Panc1 (cell line): ENCODE measurements at regions not wholly inside any gene's neighbourhood (a gene's known extent, or its start where the extent isn't known, plus 50 kb on each side); places are given as distances from the start of the nearest gene placed in this dataset.

Experiments used
- ATAC-seq: fragments of 200-7000 bp; cut with Tn5 transposase; 2 replicates; pipeline ENCODE4 v1.9.1; 2020; ENCODE audit warnings: mild to moderate bottlenecking, moderate library complexity
- BruUV-seq: library from RNA; stranded (reverse); fragments of 400-500 nt; replicated peaks from 2 replicates; lab custom pipeline; 2021; lab: Mats Ljungman, UMichigan
- CTCF ChIA-PET: fragments of 300-600 bp; sonication (Branson Sonifier 250); formaldehyde crosslinking; loops from one replicate; lab custom pipeline; 2022; ENCODE audit warnings: antibody characterized with exemption; lab: Charles Lee
- POLR2A ChIA-PET: fragments of 300-600 bp; sonication (Branson Sonifier 250); formaldehyde crosslinking; loops from one replicate; lab custom pipeline; 2022; ENCODE audit warnings: antibody characterized with exemption; lab: Charles Lee
- DNase-seq: peaks from one replicate; pipeline ENCODE4 v3.0.0-alpha.2; 2010; ENCODE audit warnings: low read depth, low spot score
- H3K27ac ChIP-seq: 2 replicates; pipeline ENCODE4 v1.5.1; 2011; ENCODE audit warnings: mild to moderate bottlenecking, low read length, inconsistent platforms
- H3K27me3 ChIP-seq: fragments of 200-500 bp; sonication (Bioruptor generic); 2 replicates; pipeline ENCODE4 v1.6.0; 2014; ENCODE audit warnings: low read length, inconsistent platforms; ENCODE audit not compliant: control insufficient read depth, insufficient read depth
- H3K36me3 ChIP-seq: fragments of 200-500 bp; sonication (Bioruptor generic); 2 replicates; pipeline ENCODE4 v1.5.1; 2014; ENCODE audit warnings: inconsistent platforms, mild to moderate bottlenecking, low read length, moderate library complexity; ENCODE audit not compliant: control insufficient read depth, insufficient read depth
- H3K4me1 ChIP-seq: 2 replicates; pipeline ENCODE4 v1.5.1; 2011; ENCODE audit warnings: inconsistent platforms, mild to moderate bottlenecking, low read length, moderate library complexity; ENCODE audit not compliant: control insufficient read depth, insufficient read depth
- H3K4me3 ChIP-seq, 2 experiments: 2 replicates each; pipeline ENCODE4 v1.5.1; 2011 to 2012; ENCODE audit warnings: low read depth in 2 of 2, low read length in 2 of 2, mild to moderate bottlenecking in 2 of 2, inconsistent platforms in 1 of 2, moderate library complexity in 1 of 2
- H3K9me3 ChIP-seq: fragments of 200-500 bp; sonication (Bioruptor generic); 2 replicates; pipeline ENCODE4 v1.5.1; 2014; ENCODE audit warnings: low read depth, mild to moderate bottlenecking, inconsistent platforms, low read length, moderate library complexity; ENCODE audit not compliant: control insufficient read depth, insufficient read depth
- POLR2AphosphoS5 ChIP-seq: IDR thresholded peaks from 2 replicates; pipeline ENCODE4 v1.6.1; 2012; ENCODE audit warnings: mild to moderate bottlenecking, low read depth, low read length, moderate library complexity
- SIN3A ChIP-seq: IDR thresholded peaks from 2 replicates; pipeline ENCODE4 v1.6.1; 2012; ENCODE audit warnings: low read depth, mild to moderate bottlenecking, low read length, moderate library complexity, borderline replicate concordance; ENCODE audit not compliant: insufficient read depth
- TCF7L2 ChIP-seq: IDR thresholded peaks from 2 replicates; pipeline ENCODE4 v1.6.1; 2011; ENCODE audit warnings: mild to moderate bottlenecking, low read depth, low read length, inconsistent platforms
- in situ Hi-C: cut with HindIII; loops from 2 replicates; pipeline ENCODE4 v1.10.0; 2016; ENCODE audit warnings: low sequenced_read_pairs, low pct_unique_long_range_greater_than_20kb
- intact Hi-C: fragments of 100-400 bp; cut with micrococcal nuclease; formaldehyde crosslinking; loops from one replicate; pipeline ENCODE4 v1.10.0; 2022; ENCODE audit not compliant: unreplicated experiment
- TF ChIP-seq, protein P1 (sequence below): fragments of 450-650 bp; IDR thresholded peaks from 2 replicates; pipeline ENCODE4 v1.5.1; 2017; ENCODE audit warnings: mild to moderate bottlenecking
- TF ChIP-seq, protein P2 (sequence below), 2 experiments: IDR thresholded peaks; 2 replicates each; pipeline ENCODE4 v1.6.1; 2011 to 2012; ENCODE audit warnings: low read depth in 2 of 2, control low read depth in 1 of 2, low read length in 1 of 2, mild to moderate bottlenecking in 1 of 2, moderate library complexity in 1 of 2; ENCODE audit not compliant: insufficient read depth in 1 of 2

DNA sequence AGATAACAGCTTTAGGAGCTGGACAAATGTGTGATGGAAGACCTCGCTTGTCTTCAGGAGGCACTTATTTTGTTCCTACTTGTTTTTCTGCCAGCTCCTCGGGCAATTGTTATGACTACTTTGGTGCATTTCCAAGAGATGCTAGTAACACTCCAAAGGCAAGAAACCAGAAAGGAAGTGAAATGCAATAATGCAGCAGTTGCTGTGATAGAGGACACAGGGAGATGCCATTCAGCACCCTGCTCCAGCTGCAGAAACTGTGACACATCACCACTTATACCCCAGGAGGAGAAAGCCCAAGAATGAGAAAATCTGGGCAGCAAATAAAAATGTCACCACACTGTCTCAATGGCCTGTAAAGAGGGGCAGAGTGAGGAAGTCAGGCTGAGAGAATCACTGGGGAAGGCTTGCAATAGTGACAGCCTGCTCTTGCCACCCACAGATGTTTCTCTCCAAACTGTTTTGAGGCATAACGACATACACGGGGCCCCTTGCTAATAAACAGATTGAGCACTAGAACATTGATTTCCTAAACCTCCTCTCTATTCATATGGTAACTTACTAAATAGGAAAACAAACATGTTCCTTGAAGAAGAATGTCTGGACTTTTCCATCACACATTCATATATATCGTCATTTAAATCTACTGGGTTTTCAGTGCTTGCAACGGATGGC is 195.5 kb upstream of the PRNP start:
- ChIA-PET CTCF (no interaction called here), POLR2A (no interaction called here)
- DNase-seq (no peak), ATAC-seq (no peak)
- TF ChIP-seq SIN3A (no peak), POLR2AphosphoS5 (no peak), TCF7L2 (no peak)
- TF ChIP-seq, protein P1, sequence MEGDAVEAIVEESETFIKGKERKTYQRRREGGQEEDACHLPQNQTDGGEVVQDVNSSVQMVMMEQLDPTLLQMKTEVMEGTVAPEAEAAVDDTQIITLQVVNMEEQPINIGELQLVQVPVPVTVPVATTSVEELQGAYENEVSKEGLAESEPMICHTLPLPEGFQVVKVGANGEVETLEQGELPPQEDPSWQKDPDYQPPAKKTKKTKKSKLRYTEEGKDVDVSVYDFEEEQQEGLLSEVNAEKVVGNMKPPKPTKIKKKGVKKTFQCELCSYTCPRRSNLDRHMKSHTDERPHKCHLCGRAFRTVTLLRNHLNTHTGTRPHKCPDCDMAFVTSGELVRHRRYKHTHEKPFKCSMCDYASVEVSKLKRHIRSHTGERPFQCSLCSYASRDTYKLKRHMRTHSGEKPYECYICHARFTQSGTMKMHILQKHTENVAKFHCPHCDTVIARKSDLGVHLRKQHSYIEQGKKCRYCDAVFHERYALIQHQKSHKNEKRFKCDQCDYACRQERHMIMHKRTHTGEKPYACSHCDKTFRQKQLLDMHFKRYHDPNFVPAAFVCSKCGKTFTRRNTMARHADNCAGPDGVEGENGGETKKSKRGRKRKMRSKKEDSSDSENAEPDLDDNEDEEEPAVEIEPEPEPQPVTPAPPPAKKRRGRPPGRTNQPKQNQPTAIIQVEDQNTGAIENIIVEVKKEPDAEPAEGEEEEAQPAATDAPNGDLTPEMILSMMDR: no peak
- TF ChIP-seq, protein P2, sequence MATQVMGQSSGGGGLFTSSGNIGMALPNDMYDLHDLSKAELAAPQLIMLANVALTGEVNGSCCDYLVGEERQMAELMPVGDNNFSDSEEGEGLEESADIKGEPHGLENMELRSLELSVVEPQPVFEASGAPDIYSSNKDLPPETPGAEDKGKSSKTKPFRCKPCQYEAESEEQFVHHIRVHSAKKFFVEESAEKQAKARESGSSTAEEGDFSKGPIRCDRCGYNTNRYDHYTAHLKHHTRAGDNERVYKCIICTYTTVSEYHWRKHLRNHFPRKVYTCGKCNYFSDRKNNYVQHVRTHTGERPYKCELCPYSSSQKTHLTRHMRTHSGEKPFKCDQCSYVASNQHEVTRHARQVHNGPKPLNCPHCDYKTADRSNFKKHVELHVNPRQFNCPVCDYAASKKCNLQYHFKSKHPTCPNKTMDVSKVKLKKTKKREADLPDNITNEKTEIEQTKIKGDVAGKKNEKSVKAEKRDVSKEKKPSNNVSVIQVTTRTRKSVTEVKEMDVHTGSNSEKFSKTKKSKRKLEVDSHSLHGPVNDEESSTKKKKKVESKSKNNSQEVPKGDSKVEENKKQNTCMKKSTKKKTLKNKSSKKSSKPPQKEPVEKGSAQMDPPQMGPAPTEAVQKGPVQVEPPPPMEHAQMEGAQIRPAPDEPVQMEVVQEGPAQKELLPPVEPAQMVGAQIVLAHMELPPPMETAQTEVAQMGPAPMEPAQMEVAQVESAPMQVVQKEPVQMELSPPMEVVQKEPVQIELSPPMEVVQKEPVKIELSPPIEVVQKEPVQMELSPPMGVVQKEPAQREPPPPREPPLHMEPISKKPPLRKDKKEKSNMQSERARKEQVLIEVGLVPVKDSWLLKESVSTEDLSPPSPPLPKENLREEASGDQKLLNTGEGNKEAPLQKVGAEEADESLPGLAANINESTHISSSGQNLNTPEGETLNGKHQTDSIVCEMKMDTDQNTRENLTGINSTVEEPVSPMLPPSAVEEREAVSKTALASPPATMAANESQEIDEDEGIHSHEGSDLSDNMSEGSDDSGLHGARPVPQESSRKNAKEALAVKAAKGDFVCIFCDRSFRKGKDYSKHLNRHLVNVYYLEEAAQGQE (IDR thresholded peaks at IDR 0.05; ENCODE audit: insufficient read depth in 1 of 2, low read depth in 2 of 2, low read length in 1 of 2): no peak
- Histone ChIP-seq H3K36me3 (no peaks in the 10 kb centered on the region), H3K27me3 (no peaks in the 10 kb centered on the region; the same call in 1 of the 2 replicates), H3K9me3 (no peaks in the 10 kb centered on the region), H3K4me3 (no peak overlapping the region), H3K4me1 (no peaks in the 10 kb centered on the region), H3K27ac (no peak overlapping the region)
- in situ Hi-C loops: no loop called here
- no TSS peak for BruUV-seq
- intact Hi-C loops: no loop called here

DNA sequence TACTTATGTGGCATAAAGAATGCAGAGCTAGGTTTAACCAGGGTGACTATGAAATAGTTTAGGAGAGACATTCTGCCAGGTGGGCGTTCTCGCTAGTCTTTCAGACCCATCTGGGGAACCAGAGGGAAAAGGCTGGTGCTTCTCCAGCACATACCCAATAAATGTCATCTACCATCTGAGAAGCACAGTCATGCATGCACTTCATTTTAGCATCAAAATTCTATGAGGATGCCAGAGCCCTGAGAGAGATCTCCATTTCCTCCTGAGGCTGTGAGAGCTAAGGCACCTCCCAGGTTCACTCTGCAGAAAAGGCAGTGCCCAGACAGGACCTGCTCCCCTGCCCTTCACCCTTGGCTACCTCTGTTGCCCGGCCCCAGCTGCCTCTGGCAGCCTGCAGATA is 196.2 kb upstream of the PRNP start:
- no peak for ATAC-seq
- in situ Hi-C loops (no loop called here), intact Hi-C loops (no loop called here)
- BruUV-seq: no TSS peak
- CTCF ChIA-PET: no interaction called here
- DNase-seq: no peak
- H3K4me1 ChIP-seq: no peaks in the 10 kb centered on the region
- TF ChIP-seq SIN3A (no peak), POLR2AphosphoS5 (no peak), TCF7L2 (no peak)
- TF ChIP-seq, protein P2 (IDR thresholded peaks at IDR 0.05; ENCODE audit: insufficient read depth in 1 of 2, low read depth in 2 of 2, low read length in 1 of 2): no peak
- TF ChIP-seq, protein P1: no peak
- no peaks in the 10 kb centered on the region; the same call in 1 of the 2 replicates for H3K27me3 ChIP-seq
- H3K36me3 ChIP-seq: no peaks in the 10 kb centered on the region
- H3K4me3 ChIP-seq: no peak overlapping the region
- POLR2A ChIA-PET: no interaction called here
- no peak overlapping the region for H3K27ac ChIP-seq
- no peaks in the 10 kb centered on the region for H3K9me3 ChIP-seq
